ENCODE measurements at regions not wholly inside any gene's neighbourhood (a gene's known extent, or its start where the extent isn't known, plus 50 kb on each side); places are given as distances from the start of the nearest gene placed in this dataset.

DNA sequence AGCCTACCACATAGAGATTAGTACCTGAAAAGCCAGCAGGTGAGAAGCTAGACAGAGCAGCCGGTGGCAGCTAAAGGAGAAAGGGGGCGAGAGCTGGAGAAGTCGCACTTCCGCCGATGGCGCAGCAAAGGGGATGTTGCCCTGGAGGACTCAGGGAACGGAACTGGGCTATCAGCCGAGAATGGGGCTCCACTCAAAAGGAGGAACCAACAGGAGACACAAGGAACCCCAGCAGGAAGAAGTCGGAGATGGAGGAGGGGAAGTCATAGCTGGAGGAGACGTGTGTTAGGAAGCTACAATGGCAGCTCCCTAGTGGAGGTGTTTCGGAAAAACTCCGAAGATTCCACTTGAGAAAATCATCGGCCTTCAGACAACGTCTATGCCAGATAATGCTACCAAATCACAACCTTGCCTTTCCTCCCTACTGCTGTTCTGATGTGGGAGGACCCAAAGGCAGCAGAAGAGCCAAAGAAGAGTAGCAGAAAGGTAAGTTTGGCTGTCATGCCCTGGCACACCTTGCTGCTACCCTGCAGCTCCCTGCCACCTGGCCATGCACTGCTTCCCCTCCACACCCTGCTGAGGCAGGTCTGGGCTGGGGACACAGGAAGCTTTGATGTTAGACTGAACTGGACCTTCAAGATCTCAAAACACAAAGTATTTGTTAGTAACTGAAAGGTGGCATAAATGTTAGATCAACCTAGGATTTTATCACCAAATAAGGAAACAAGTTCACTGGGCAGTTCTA lies 127.9 kb downstream of the DLEU7 start:
- no peak overlapping the region for H3K27ac ChIP-seq
- no peak for TF ChIP-seq CTCF (conservative IDR thresholded peaks at IDR 0.05)

DNA sequence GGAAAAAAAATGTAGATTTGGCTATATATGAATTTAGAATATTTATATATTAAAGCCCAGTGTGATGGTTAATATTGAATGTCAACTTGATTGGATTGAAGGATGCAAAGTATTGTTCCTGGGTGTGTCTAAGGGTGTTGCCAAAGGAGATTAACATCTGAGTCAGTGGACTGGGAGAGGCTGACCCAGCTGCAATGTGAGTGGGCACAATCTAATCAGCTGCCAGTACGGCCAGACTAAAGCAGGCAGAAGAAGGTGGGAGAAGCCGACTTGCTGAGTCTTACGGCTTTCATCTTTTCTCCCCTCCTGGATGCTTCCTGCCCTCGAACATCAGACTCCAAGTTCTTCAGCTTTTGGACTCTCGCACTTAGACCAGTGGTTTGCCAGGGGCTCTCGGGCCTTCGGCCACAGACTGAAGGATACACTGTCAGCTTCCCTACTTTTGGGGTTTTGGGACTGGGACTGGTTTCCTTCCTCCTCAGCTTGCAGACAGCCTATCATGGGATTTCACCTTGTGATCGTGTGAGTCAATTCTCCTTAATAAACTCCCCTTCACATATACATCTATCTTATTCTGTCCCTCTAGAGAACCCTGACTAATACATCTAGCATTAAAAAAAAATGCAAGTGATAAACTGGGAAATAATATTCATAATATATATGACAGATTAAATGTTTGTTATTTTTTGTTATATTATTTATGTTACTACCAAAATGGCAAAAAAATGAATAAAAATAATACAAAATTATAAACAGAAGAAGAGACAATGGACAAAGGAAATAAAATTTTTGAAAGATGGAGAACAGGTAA lies 122.4 kb downstream of the DLEU7 start:
- no peak overlapping the region for H3K27ac ChIP-seq
- no peak for TF ChIP-seq CTCF (conservative IDR thresholded peaks at IDR 0.05)

GRCh38 chr13:50721672-50721992 lies 121.9 kb downstream of the DLEU7 start:
- no peak for TF ChIP-seq CTCF (conservative IDR thresholded peaks at IDR 0.05)
- H3K27ac ChIP-seq, result no peak overlapping the region

DNA sequence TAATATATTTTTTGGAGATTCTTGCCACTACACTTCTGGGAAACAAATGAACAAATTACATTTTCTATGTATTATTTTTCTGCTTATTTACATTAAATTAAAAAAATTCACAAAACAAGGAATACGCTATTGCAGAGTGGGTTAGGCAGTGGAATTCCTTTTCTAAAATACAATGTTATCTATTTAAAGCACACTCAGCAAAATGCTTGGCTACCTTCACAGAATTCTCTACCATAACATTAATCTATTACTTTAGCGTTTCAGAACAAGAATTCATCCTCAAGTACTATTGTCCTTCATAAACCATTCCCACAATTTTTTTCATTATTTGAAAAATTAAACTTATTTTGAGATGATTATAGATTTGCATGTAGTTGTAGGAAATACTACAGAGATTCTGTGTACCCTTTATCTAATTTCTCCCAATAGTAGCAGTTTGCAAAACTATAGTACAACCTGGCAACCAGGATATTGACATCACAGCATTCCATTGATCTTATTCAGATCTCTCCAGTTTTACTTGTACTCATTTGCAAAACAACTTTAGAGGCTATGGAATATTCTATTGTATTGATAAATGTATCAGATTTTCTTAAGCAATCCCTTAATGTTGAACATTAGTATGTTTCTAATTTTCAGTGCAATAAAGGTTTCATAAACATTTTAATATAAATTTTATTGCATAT lies 120.9 kb downstream of the DLEU7 start:
- H3K27ac ChIP-seq, result no peak overlapping the region
- TF ChIP-seq CTCF (conservative IDR thresholded peaks at IDR 0.05), result no peak

DNA sequence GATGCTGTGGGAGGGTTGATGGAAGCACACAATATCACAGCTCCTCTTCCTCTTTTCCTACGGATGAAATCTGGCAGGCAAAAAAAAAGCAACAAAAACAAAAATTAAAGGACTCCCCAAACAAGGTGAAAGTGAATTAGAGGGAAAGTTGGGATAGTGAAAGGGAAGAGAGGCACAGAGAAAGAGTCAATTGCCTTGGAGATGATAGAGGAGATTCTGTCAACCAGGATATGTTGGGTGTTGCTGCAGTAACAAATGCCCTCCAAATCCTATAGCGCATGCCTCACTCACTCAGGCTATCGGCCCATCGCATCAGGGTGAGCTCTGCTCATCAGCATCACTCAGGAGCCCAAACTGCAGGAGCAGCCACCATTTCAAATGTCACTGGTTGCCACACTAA lies 119.1 kb downstream of the DLEU7 start:
- H3K27ac ChIP-seq, result no peak overlapping the region
- no peak for TF ChIP-seq CTCF (conservative IDR thresholded peaks at IDR 0.05)

- no peak for TF ChIP-seq CTCF (conservative IDR thresholded peaks at IDR 0.05)
- H3K27ac ChIP-seq, result no peak overlapping the region
Observed at GRCh38 chr13:50724913-50725312, 118.6 kb downstream of the DLEU7 start.

GRCh38 chr13:50726164-50726563 lies 117.3 kb downstream of the DLEU7 start:
- TF ChIP-seq CTCF (conservative IDR thresholded peaks at IDR 0.05), result no peak
- no peak overlapping the region for H3K27ac ChIP-seq
